Esophagus muscularis mucosa (tissue), 4 donors: ENCODE measurements at regions not wholly inside any gene's neighbourhood (a gene's known extent, or its start where the extent isn't known, plus 50 kb on each side); places are given as distances from the start of the nearest gene placed in this dataset.

Experiments used
- DNase-seq: peaks from one replicate; pipeline ENCODE4 v3.0.0-alpha.2; 2017; ENCODE audit errors: extremely low spot score
- H3K27ac ChIP-seq, 4 donors: fragments of 200-600 bp; sonication (generic); replicated peaks in 1 of 4; 1 replicate in 3 of 4; 2 replicates in 1 of 4; pipeline ENCODE4 v1.5.1; 2016 to 2019; ENCODE audit warnings: mild to moderate bottlenecking in 1 of 4
- H3K27me3 ChIP-seq, 4 donors: fragments of 200-600 bp; sonication (generic); one replicate each; pipeline versions ENCODE4 v1.5.1 to v1.6.0; 2016 to 2019
- H3K36me3 ChIP-seq, 4 donors: fragments of 200-600 bp; sonication (generic); one replicate each; pipeline ENCODE4 v1.5.1; 2016 to 2019
- H3K4me1 ChIP-seq, 4 donors: fragments of 200-600 bp; sonication (generic); one replicate each; pipeline ENCODE4 v1.5.1; 2016 to 2019
- H3K4me3 ChIP-seq, 4 donors: fragments of 200-600 bp; sonication (generic); 1 replicate in 2 of 4; 2 replicates in 2 of 4; pipeline ENCODE4 v1.5.1; 2016 to 2019; ENCODE audit warnings: mild to moderate bottlenecking in 4 of 4, moderate library complexity in 1 of 4
- H3K9me3 ChIP-seq, 4 donors: fragments of 200-600 bp; sonication (generic); 1 replicate in 3 of 4; 2 replicates in 1 of 4; pipeline ENCODE4 v1.5.1; 2016 to 2019
- CTCF ChIP-seq, 3 experiments: fragments of 200-600 bp in 2 of 3; fragments of 450-650 bp in 1 of 3; sonication (generic) in 2 of 3; IDR thresholded peaks; one replicate each; pipeline ENCODE4 v1.5.1; 2017 to 2019; ENCODE audit warnings: antibody characterized with exemption in 3 of 3, mild to moderate bottlenecking in 2 of 3, moderate library complexity in 1 of 3
- EP300 ChIP-seq: sonication (generic); formaldehyde crosslinking; IDR thresholded peaks from one replicate; pipeline ENCODE4 v1.6.1; 2017; ENCODE audit warnings: antibody characterized with exemption
- POLR2A ChIP-seq: fragments of 450-650 bp; IDR thresholded peaks from one replicate; pipeline ENCODE4 v1.6.1; 2017; ENCODE audit warnings: antibody characterized with exemption, moderate library complexity, mild to moderate bottlenecking, low read depth
- POLR2AphosphoS5 ChIP-seq, 2 donors: sonication (generic); formaldehyde crosslinking; IDR thresholded peaks; one replicate each; pipeline ENCODE4 v1.6.1; 2017; ENCODE audit warnings: antibody characterized with exemption in 2 of 2
- WGBS: methylation state at CpG from one replicate; pipeline ENCODE4 v1.1.5; 2018; 5-methylcytosine and 5-hydroxymethylcytosine counted together
- intact Hi-C: fragments of 100-400 bp; cut with DNase I; formaldehyde crosslinking; loops from one replicate; pipeline ENCODE4 v1.15.1; 2023

- H3K27me3 ChIP-seq, result no peaks in the 10 kb centered on the region
- H3K36me3 ChIP-seq, result no peaks in the 10 kb centered on the region
- WGBS, result 93% methylated on average over 3 of the region's 3 CpGs
- H3K9me3 ChIP-seq, result no peaks in the 10 kb centered on the region
- TF ChIP-seq POLR2A (no peak), CTCF (IDR thresholded peaks at IDR 0.05) (no peak), POLR2AphosphoS5 (IDR thresholded peaks at IDR 0.05) (no peak), EP300 (no peak)
- DNase-seq, result no peak
- H3K27ac ChIP-seq, result no peak overlapping the region
- intact Hi-C loops, result no loop called here
- H3K4me1 ChIP-seq, result peaks cover 0 to 53% (median 47%) of the 10 kb centered on the region in 4 donors
- no peak overlapping the region for H3K4me3 ChIP-seq
Measured at GRCh38 chr2:217047209-217047608, 187.3 kb upstream of the TNP1 start.

GRCh38 chr2:217045700-217046475, 186.0 kb upstream of the TNP1 start:
- no peaks in the 10 kb centered on the region for H3K9me3 ChIP-seq
- intact Hi-C loops, result no loop called here
- H3K36me3 ChIP-seq, result no peaks in the 10 kb centered on the region
- TF ChIP-seq CTCF (IDR thresholded peaks at IDR 0.05) (no peak), POLR2A (no peak), EP300 (no peak)
- H3K4me3 ChIP-seq, result no peak overlapping the region
- no peaks in the 10 kb centered on the region for H3K27me3 ChIP-seq
- DNase-seq, result no peak
- H3K4me1 ChIP-seq, result peaks cover 0 to 51% (median 45%) of the 10 kb centered on the region in 4 donors
- H3K27ac ChIP-seq, result peak overlapping the region; percentile 6 to 48 (median 31)
- 62% methylated on average over 7 of the region's 7 CpGs for WGBS

- H3K9me3 ChIP-seq, result no peaks in the 10 kb centered on the region
- no peaks in the 10 kb centered on the region for H3K36me3 ChIP-seq
- 97% methylated on average over 8 of the region's 8 CpGs for WGBS
- H3K27me3 ChIP-seq, result no peaks in the 10 kb centered on the region
- no peak for DNase-seq
- H3K27ac ChIP-seq, result no peak overlapping the region
- H3K4me1 ChIP-seq, result peaks cover 18 to 34% (median 27%) of the 10 kb centered on the region in 4 donors
- TF ChIP-seq EP300 (no peak), CTCF (IDR thresholded peaks at IDR 0.05) (no peak), POLR2AphosphoS5 (IDR thresholded peaks at IDR 0.05) (no peak), POLR2A (no peak)
- intact Hi-C loops, result no loop called here
- no peak overlapping the region for H3K4me3 ChIP-seq
Measured at GRCh38 chr2:217040099-217040498, 180.2 kb upstream of the TNP1 start.

GRCh38 chr2:217038001-217038400, 178.1 kb upstream of the TNP1 start:
- Histone ChIP-seq H3K4me1 (peaks cover 18 to 34% (median 26%) of the 10 kb centered on the region in 4 donors), H3K9me3 (no peaks in the 10 kb centered on the region), H3K36me3 (no peaks in the 10 kb centered on the region), H3K27me3 (no peaks in the 10 kb centered on the region), H3K4me3 (no peak overlapping the region), H3K27ac (no peak overlapping the region)
- 70% methylated on average over 2 of the region's 2 CpGs for WGBS
- intact Hi-C loops, result no loop called here
- no peak for DNase-seq
- no peak for TF ChIP-seq POLR2AphosphoS5 (IDR thresholded peaks at IDR 0.05)
- TF ChIP-seq CTCF (IDR thresholded peaks at IDR 0.05), result no peak
- no peak for TF ChIP-seq POLR2A
- no peak for TF ChIP-seq EP300

- H3K27me3 ChIP-seq, result no peaks in the 10 kb centered on the region
- intact Hi-C loops, result no loop called here
- peaks cover 18 to 34% (median 26%) of the 10 kb centered on the region in 4 donors for H3K4me1 ChIP-seq
- H3K9me3 ChIP-seq, result no peaks in the 10 kb centered on the region
- H3K27ac ChIP-seq, result peak overlapping the region in 2 of 4 donors; percentile 3 to 37
- TF ChIP-seq POLR2A (no peak), EP300 (no peak), POLR2AphosphoS5 (IDR thresholded peaks at IDR 0.05) (no peak), CTCF (IDR thresholded peaks at IDR 0.05) (no peak)
- DNase-seq, result no peak
- no peak overlapping the region for H3K4me3 ChIP-seq
- WGBS, result 44% methylated on average over 3 of the region's 3 CpGs
- no peaks in the 10 kb centered on the region for H3K36me3 ChIP-seq
Measured at GRCh38 chr2:217037353-217037752, 177.5 kb upstream of the TNP1 start.
